ENCODE measurements at regions not wholly inside any gene's neighbourhood (a gene's known extent, or its start where the extent isn't known, plus 50 kb on each side); places are given as distances from the start of the nearest gene placed in this dataset.

DNA sequence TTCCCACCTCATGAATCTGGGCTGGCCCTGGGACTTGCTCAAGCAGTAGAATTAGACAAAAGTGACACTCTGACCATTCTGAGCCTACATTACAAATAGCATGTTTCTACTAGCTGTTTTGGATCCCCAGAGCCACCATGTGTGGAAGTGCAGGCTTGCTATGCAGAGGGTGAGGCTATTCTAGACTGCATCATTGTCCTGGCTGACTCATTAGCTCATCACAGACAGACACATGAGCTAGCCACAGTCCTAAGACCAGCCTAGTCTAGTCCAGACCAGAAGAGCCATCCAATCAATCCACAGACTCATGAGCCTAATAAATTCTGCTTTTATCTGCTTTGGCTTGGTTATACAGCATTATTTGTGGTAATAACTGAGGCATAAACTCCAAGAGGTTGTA is 351.9 kb downstream of the PRELID2 start:
- TF ChIP-seq EHMT2 (IDR thresholded peaks at IDR 0.05; ENCODE audit: borderline replicate concordance, low read depth, low read length): no peak
- TF ChIP-seq MZF1 (CRISPR knock-in tag; IDR thresholded peaks at IDR 0.05; ENCODE audit: borderline replicate concordance): no peak
- no peak for TF ChIP-seq ZNF274 (CRISPR knock-in tag; IDR thresholded peaks at IDR 0.05)
- TF ChIP-seq MLX (CRISPR knock-in tag; IDR thresholded peaks at IDR 0.05): no peak
- no peak for TF ChIP-seq MED1 (CRISPR knock-in tag; IDR thresholded peaks at IDR 0.05)
- no peak for TF ChIP-seq HOXA9 (CRISPR knock-in tag; IDR thresholded peaks at IDR 0.05; ENCODE audit: borderline replicate concordance)
- TF ChIP-seq ZNF672 (CRISPR knock-in tag; IDR thresholded peaks at IDR 0.05): no peak
- no peak for TF ChIP-seq ESRRA (CRISPR knock-in tag; IDR thresholded peaks at IDR 0.05; ENCODE audit: low read depth)
- TF ChIP-seq ZNF496 (CRISPR knock-in tag; IDR thresholded peaks at IDR 0.05; ENCODE audit: insufficient replicate concordance): no peak
- no peak for TF ChIP-seq ZNF296 (CRISPR knock-in tag; conservative IDR thresholded peaks at IDR 0.05)

Measured in HepG2 (cell line).